ENCODE measurements at regions not wholly inside any gene's neighbourhood (a gene's known extent, or its start where the extent isn't known, plus 50 kb on each side); places are given as distances from the start of the nearest gene placed in this dataset.
A peak's percentile ranks its signal among the peaks of the same experiment; 100 is the strongest.

DNA sequence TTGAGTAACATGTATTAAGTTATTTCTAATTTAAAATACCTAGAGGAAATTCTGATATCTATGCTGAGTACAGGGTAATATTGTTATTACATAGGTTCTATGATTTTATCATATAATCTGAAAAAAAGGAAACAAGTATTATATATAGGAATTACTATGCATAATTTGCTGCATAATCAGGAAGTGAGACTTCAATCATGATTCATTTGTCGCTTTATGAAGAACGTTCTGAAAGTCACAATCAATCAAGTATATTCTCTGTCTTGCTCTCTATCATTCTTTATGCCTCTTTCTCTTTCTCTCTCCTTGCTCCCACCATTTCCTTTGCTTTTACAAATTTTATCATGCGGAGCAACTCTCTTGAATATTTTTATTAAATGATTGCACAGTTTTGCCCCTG is 1130.3 kb downstream of the PLA2G4A start:
- Histone ChIP-seq H3F3A (ENCODE audit: insufficient read depth, low read depth) (no peaks in the 10 kb centered on the region), H3K36me3 (ENCODE audit: low read depth) (no peaks in the 10 kb centered on the region), H3K4me2 (no peak overlapping the region), H3K27me3 (ENCODE audit: insufficient read depth, low read depth) (no peaks in the 10 kb centered on the region), H3K4me1 (replicated peaks; ENCODE audit: insufficient read depth) (no peaks in the 10 kb centered on the region), H3K9me2 (ENCODE audit: insufficient read depth) (no peaks in the 10 kb centered on the region), H3K4me3 (no peak overlapping the region), H2AFZ (no peak overlapping the region), H3K79me2 (ENCODE audit: low read depth) (no peaks in the 10 kb centered on the region), H3K9me3 (ENCODE audit: insufficient read depth, low read depth) (no peaks in the 10 kb centered on the region), H3K27ac (no peak overlapping the region), H4K20me1 (ENCODE audit: insufficient read depth) (no peaks in the 10 kb centered on the region)
- no peak for DNase-seq
- ChIA-PET POLR2A (ENCODE audit: unreplicated experiment) (no interaction called here), CTCF (no interaction called here)
- intact Hi-C loops (cut with micrococcal nuclease; ENCODE audit: unreplicated experiment): no loop called here
- TF ChIP-seq, protein P1, sequence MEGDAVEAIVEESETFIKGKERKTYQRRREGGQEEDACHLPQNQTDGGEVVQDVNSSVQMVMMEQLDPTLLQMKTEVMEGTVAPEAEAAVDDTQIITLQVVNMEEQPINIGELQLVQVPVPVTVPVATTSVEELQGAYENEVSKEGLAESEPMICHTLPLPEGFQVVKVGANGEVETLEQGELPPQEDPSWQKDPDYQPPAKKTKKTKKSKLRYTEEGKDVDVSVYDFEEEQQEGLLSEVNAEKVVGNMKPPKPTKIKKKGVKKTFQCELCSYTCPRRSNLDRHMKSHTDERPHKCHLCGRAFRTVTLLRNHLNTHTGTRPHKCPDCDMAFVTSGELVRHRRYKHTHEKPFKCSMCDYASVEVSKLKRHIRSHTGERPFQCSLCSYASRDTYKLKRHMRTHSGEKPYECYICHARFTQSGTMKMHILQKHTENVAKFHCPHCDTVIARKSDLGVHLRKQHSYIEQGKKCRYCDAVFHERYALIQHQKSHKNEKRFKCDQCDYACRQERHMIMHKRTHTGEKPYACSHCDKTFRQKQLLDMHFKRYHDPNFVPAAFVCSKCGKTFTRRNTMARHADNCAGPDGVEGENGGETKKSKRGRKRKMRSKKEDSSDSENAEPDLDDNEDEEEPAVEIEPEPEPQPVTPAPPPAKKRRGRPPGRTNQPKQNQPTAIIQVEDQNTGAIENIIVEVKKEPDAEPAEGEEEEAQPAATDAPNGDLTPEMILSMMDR (conservative IDR thresholded peaks at IDR 0.05): no peak
- no peak for TF ChIP-seq EZH2 (IDR thresholded peaks at IDR 0.05; ENCODE audit: low read depth)
- no TSS peak for BruUV-seq (replicated peaks)

DNA sequence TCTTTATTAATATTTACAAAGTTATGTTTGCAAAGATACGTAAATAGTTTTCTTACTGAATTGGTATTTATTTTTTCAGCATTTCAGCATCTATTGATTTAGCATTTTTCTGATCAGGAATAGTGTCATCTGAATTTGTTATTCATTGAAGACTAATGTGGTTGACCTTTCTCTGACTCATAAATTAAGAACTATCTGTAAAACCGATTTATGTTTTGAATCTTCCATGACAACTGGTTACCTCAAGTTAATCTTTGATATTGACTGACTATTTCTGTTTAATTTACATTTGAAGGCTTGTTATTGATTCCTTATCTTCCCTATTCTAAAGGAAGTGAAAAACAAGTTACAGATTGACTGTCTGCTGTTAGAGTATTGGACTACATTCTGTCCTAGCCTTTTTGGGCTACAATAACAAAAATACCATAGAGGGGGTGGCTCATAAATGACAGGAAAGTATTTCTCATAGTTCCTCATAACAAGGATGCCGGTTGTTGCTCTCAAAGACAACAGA is 1131.4 kb downstream of the PLA2G4A start:
- H3K9me2 ChIP-seq (ENCODE audit: insufficient read depth): no peaks in the 10 kb centered on the region
- H3K4me1 ChIP-seq (replicated peaks; ENCODE audit: insufficient read depth): no peaks in the 10 kb centered on the region
- H2AFZ ChIP-seq: peak overlapping the region; percentile 20; the same call in 1 of the 2 replicates
- H3K27ac ChIP-seq: no peak overlapping the region
- H3K9me3 ChIP-seq (ENCODE audit: insufficient read depth, low read depth): no peaks in the 10 kb centered on the region
- H3K36me3 ChIP-seq (ENCODE audit: low read depth): no peaks in the 10 kb centered on the region
- no peaks in the 10 kb centered on the region for H3F3A ChIP-seq (ENCODE audit: insufficient read depth, low read depth)
- TF ChIP-seq, protein P1 (conservative IDR thresholded peaks at IDR 0.05): no peak
- TF ChIP-seq EZH2 (IDR thresholded peaks at IDR 0.05; ENCODE audit: low read depth): no peak
- no peak for DNase-seq
- ChIA-PET CTCF (no interaction called here), POLR2A (ENCODE audit: unreplicated experiment) (no interaction called here)
- no peak overlapping the region for H3K4me3 ChIP-seq
- no peaks in the 10 kb centered on the region for H3K79me2 ChIP-seq (ENCODE audit: low read depth)
- no peaks in the 10 kb centered on the region for H4K20me1 ChIP-seq (ENCODE audit: insufficient read depth)
- intact Hi-C loops (cut with micrococcal nuclease; ENCODE audit: unreplicated experiment): no loop called here
- no TSS peak for BruUV-seq (replicated peaks)
- no peak overlapping the region for H3K4me2 ChIP-seq
- H3K27me3 ChIP-seq (ENCODE audit: insufficient read depth, low read depth): no peaks in the 10 kb centered on the region

DNA sequence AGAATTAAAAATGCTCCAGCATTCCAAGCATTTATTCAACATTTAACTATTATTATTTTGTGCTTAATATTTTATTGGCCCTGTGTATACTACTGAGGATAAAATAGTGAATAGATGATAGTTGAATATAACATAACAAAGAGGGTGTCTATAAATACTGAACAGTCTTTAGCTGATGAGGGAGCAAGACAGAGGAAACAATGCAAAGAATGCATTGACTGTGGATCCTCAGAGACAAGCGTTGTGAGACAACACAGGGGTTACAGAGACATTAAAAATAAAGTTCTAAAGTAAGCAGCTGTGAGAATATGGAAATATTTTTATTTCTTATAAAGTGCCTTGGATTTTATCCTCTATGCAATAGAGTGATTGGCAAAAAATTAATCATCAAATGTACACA is 1133.1 kb downstream of the PLA2G4A start:
- Histone ChIP-seq H4K20me1 (ENCODE audit: insufficient read depth) (no peaks in the 10 kb centered on the region), H3K27ac (no peak overlapping the region)

More for the DNA sequence above, 1133.1 kb downstream of the PLA2G4A start:
- H3K79me2 ChIP-seq (ENCODE audit: low read depth): no peaks in the 10 kb centered on the region
- H3K27me3 ChIP-seq (ENCODE audit: insufficient read depth, low read depth): no peaks in the 10 kb centered on the region
- H3F3A ChIP-seq (ENCODE audit: insufficient read depth, low read depth): no peaks in the 10 kb centered on the region
- BruUV-seq (replicated peaks): no TSS peak
- CTCF ChIA-PET: no interaction called here
- H3K4me2 ChIP-seq: no peak overlapping the region
- no peaks in the 10 kb centered on the region for H3K9me3 ChIP-seq (ENCODE audit: insufficient read depth, low read depth)
- no peak overlapping the region for H3K4me3 ChIP-seq
- no peak for DNase-seq
- no peak overlapping the region for H2AFZ ChIP-seq
- H3K36me3 ChIP-seq (ENCODE audit: low read depth): no peaks in the 10 kb centered on the region
- POLR2A ChIA-PET (ENCODE audit: unreplicated experiment): no interaction called here
- H3K9me2 ChIP-seq (ENCODE audit: insufficient read depth): no peaks in the 10 kb centered on the region
- no peak for TF ChIP-seq EZH2 (IDR thresholded peaks at IDR 0.05; ENCODE audit: low read depth)
- TF ChIP-seq, protein P1 (conservative IDR thresholded peaks at IDR 0.05): no peak
- no peaks in the 10 kb centered on the region for H3K4me1 ChIP-seq (replicated peaks; ENCODE audit: insufficient read depth)
- intact Hi-C loops (cut with micrococcal nuclease; ENCODE audit: unreplicated experiment): no loop called here

All from PC-9 (cell line).